Mesendoderm (in vitro differentiated cells): ENCODE measurements at regions not wholly inside any gene's neighbourhood (a gene's known extent, or its start where the extent isn't known, plus 50 kb on each side); places are given as distances from the start of the nearest gene placed in this dataset.

ENCODE experiments used
- DNase-seq: peaks from one replicate; pipeline ENCODE4 v3.0.0; 2013
- H2AK5ac ChIP-seq: 2 replicates; pipeline ENCODE4 v1.6.1; 2013; ENCODE audit warnings: low read length, inconsistent platforms
- H2BK120ac ChIP-seq: 2 replicates; pipeline ENCODE4 v1.6.1; 2013; ENCODE audit warnings: low read depth, mild to moderate bottlenecking, low read length, moderate library complexity, mixed read lengths
- H2BK15ac ChIP-seq: replicated peaks from 2 replicates; pipeline ENCODE4 v1.6.1; 2013; ENCODE audit warnings: low read depth, mild to moderate bottlenecking, moderate library complexity
- H2BK5ac ChIP-seq: 2 replicates; pipeline ENCODE4 v1.6.1; 2013; ENCODE audit warnings: low read length, inconsistent platforms
- H3K18ac ChIP-seq: 2 replicates; pipeline ENCODE4 v1.6.1; 2013; ENCODE audit warnings: mild to moderate bottlenecking, low read length, mixed read lengths
- H3K23ac ChIP-seq: one replicate; pipeline ENCODE4 v1.6.1; 2013; ENCODE audit warnings: low read length
- H3K27ac ChIP-seq: 2 replicates; pipeline ENCODE4 v1.5.1; 2013; ENCODE audit warnings: low read depth, mild to moderate bottlenecking, inconsistent platforms, low read length, moderate library complexity
- H3K27me3 ChIP-seq: 2 replicates; pipeline ENCODE4 v1.6.1; 2013; ENCODE audit warnings: low read length, control low read depth, mild to moderate bottlenecking, inconsistent platforms; ENCODE audit not compliant: insufficient read depth, poor library complexity
- H3K36me3 ChIP-seq: 2 replicates; pipeline ENCODE4 v1.6.1; 2013; ENCODE audit warnings: low read length, inconsistent platforms; ENCODE audit not compliant: control insufficient read depth, insufficient read depth
- H3K4ac ChIP-seq: one replicate; pipeline ENCODE4 v1.6.1; 2013; ENCODE audit warnings: low read depth, mild to moderate bottlenecking, low read length, moderate library complexity
- H3K4me1 ChIP-seq: 2 replicates; pipeline ENCODE4 v1.6.1; 2013; ENCODE audit warnings: low read depth, low read length, inconsistent platforms; ENCODE audit not compliant: control insufficient read depth
- H3K4me2 ChIP-seq: 2 replicates; pipeline ENCODE4 v1.6.1; 2013; ENCODE audit warnings: low read length
- H3K4me3 ChIP-seq: 2 replicates; pipeline ENCODE4 v1.5.1; 2013; ENCODE audit warnings: mild to moderate bottlenecking, low read length
- H3K56ac ChIP-seq: one replicate; pipeline ENCODE4 v1.6.1; 2013; ENCODE audit warnings: low read length
- H3K79me1 ChIP-seq: 2 replicates; pipeline ENCODE4 v1.6.1; 2013; ENCODE audit warnings: low read length, inconsistent platforms
- H3K79me2 ChIP-seq: 2 replicates; pipeline ENCODE4 v1.6.1; 2013; ENCODE audit warnings: mild to moderate bottlenecking, low read length; ENCODE audit not compliant: control insufficient read depth, insufficient read depth
- H3K9ac ChIP-seq: 2 replicates; pipeline ENCODE4 v1.6.1; 2013; ENCODE audit warnings: low read length, inconsistent platforms
- H4K5ac ChIP-seq: one replicate; pipeline ENCODE4 v1.6.1; 2013; ENCODE audit warnings: low read length
- H4K8ac ChIP-seq: one replicate; pipeline ENCODE4 v1.6.1; 2013; ENCODE audit warnings: low read depth, mild to moderate bottlenecking, control low read depth, low read length, moderate library complexity
- WGBS: extraction: QIAGEN DNeasy Blood & Tissue Kit; methylation state at CpG from one replicate; pipeline ENCODE4 v1.1.7; 2013; ENCODE audit warnings: low lambda C conversion rate, missing lambda C conversion rate; ENCODE audit not compliant: insufficient coverage; ENCODE audit errors: extremely low coverage; 5-methylcytosine and 5-hydroxymethylcytosine counted together

GRCh38 chr14:27916326-27916725, 850.3 kb upstream of the FOXG1 start:
- WGBS = no CpG with 5 or more reads among the region's 3 CpGs
- H3K27me3 ChIP-seq = no peaks in the 10 kb centered on the region
- no peak overlapping the region for H3K9ac ChIP-seq
- H2BK15ac ChIP-seq = no peak overlapping the region
- H3K27ac ChIP-seq = no peak overlapping the region
- H2BK120ac ChIP-seq = no peak overlapping the region
- H3K79me2 ChIP-seq = no peaks in the 10 kb centered on the region
- H2BK5ac ChIP-seq = no peak overlapping the region
- no peak overlapping the region for H2AK5ac ChIP-seq
- no peak overlapping the region for H3K4me2 ChIP-seq
- H3K36me3 ChIP-seq = no peaks in the 10 kb centered on the region
- no peaks in the 10 kb centered on the region for H3K79me1 ChIP-seq
- H4K8ac ChIP-seq = no peak overlapping the region
- no peak for DNase-seq
- H3K18ac ChIP-seq = no peak overlapping the region
- H4K5ac ChIP-seq = no peak overlapping the region
- H3K56ac ChIP-seq = no peak overlapping the region
- no peak overlapping the region for H3K23ac ChIP-seq
- no peak overlapping the region for H3K4me3 ChIP-seq
- no peaks in the 10 kb centered on the region for H3K4me1 ChIP-seq
- no peak overlapping the region for H3K4ac ChIP-seq

- H3K4ac ChIP-seq = no peak overlapping the region
- no peak overlapping the region for H4K5ac ChIP-seq
- H3K9ac ChIP-seq = no peak overlapping the region
- no peak overlapping the region for H3K18ac ChIP-seq
- H2BK5ac ChIP-seq = no peak overlapping the region
- no peak overlapping the region for H3K56ac ChIP-seq
- H2AK5ac ChIP-seq = no peak overlapping the region
- H3K4me2 ChIP-seq = no peak overlapping the region
- no peaks in the 10 kb centered on the region for H3K27me3 ChIP-seq
- peak; percentile 0 for DNase-seq
- H3K36me3 ChIP-seq = no peaks in the 10 kb centered on the region
- H3K4me1 ChIP-seq = no peaks in the 10 kb centered on the region
- H2BK15ac ChIP-seq = no peak overlapping the region
- H3K4me3 ChIP-seq = no peak overlapping the region
- no peaks in the 10 kb centered on the region for H3K79me1 ChIP-seq
- H3K27ac ChIP-seq = no peak overlapping the region
- WGBS = no CpG with 5 or more reads among the region's 3 CpGs
- H4K8ac ChIP-seq = no peak overlapping the region
- H3K79me2 ChIP-seq = no peaks in the 10 kb centered on the region
- H2BK120ac ChIP-seq = no peak overlapping the region
- no peak overlapping the region for H3K23ac ChIP-seq
Observed at GRCh38 chr14:27917896-27918295, 848.7 kb upstream of the FOXG1 start.

DNA sequence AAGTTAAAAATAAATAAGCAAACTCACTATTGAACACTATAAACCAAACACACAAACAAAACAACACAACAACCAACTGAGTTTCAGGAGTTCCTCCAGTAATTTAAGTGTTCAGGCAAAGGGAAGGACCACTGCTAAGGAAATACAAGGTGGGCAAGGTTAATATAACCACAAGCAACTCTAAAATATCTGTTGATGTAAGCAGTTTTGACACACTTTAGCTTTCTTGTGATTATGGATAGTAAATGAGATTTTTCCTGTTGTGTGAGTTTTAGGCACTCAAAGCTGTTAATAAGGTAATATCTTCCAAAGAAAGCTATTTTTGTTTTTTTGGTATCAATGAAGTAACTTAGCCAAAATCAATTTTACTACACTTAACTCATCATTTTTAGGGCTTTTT, 839.1 kb upstream of the FOXG1 start:
- Histone ChIP-seq H3K27me3 (no peaks in the 10 kb centered on the region), H3K9ac (no peak overlapping the region), H2BK15ac (no peak overlapping the region), H3K18ac (no peak overlapping the region), H4K5ac (no peak overlapping the region), H3K27ac (no peak overlapping the region), H4K8ac (no peak overlapping the region), H3K23ac (no peak overlapping the region), H3K4ac (no peak overlapping the region), H3K79me2 (no peaks in the 10 kb centered on the region), H3K4me2 (no peak overlapping the region), H2BK5ac (no peak overlapping the region), H3K56ac (no peak overlapping the region), H2BK120ac (no peak overlapping the region), H3K36me3 (no peaks in the 10 kb centered on the region), H3K4me3 (no peak overlapping the region), H3K79me1 (no peaks in the 10 kb centered on the region), H3K4me1 (no peaks in the 10 kb centered on the region), H2AK5ac (no peak overlapping the region)
- DNase-seq = no peak

- no peak overlapping the region for H4K5ac ChIP-seq
- H3K18ac ChIP-seq = no peak overlapping the region
- no peak overlapping the region for H3K4me3 ChIP-seq
- no peaks in the 10 kb centered on the region for H3K79me2 ChIP-seq
- H3K4me2 ChIP-seq = no peak overlapping the region
- no peaks in the 10 kb centered on the region for H3K4me1 ChIP-seq
- no peak overlapping the region for H3K23ac ChIP-seq
- no peak overlapping the region for H4K8ac ChIP-seq
- no peak overlapping the region for H3K9ac ChIP-seq
- H2AK5ac ChIP-seq = no peak overlapping the region
- H3K36me3 ChIP-seq = no peaks in the 10 kb centered on the region
- H3K27me3 ChIP-seq = no peaks in the 10 kb centered on the region
- H3K4ac ChIP-seq = no peak overlapping the region
- H3K27ac ChIP-seq = no peak overlapping the region
- no peak for DNase-seq
- no peak overlapping the region for H2BK120ac ChIP-seq
- no peaks in the 10 kb centered on the region for H3K79me1 ChIP-seq
- H2BK5ac ChIP-seq = no peak overlapping the region
- no peak overlapping the region for H2BK15ac ChIP-seq
- no CpG with 5 or more reads among the region's 1 CpG for WGBS
- H3K56ac ChIP-seq = no peak overlapping the region
Observed at GRCh38 chr14:27929797-27930347, 836.7 kb upstream of the FOXG1 start.

- no CpG with 5 or more reads among the region's 1 CpG for WGBS
Observed at GRCh38 chr14:27938392-27938791, 828.2 kb upstream of the FOXG1 start.

GRCh38 chr14:27945512-27945911, 821.1 kb upstream of the FOXG1 start:
- Histone ChIP-seq H2BK5ac (no peak overlapping the region), H2BK120ac (no peak overlapping the region), H3K18ac (no peak overlapping the region), H3K4ac (no peak overlapping the region), H2BK15ac (no peak overlapping the region), H4K8ac (no peak overlapping the region), H3K9ac (no peak overlapping the region), H3K27me3 (no peaks in the 10 kb centered on the region), H3K27ac (no peak overlapping the region), H3K36me3 (no peaks in the 10 kb centered on the region), H3K4me1 (no peaks in the 10 kb centered on the region), H4K5ac (no peak overlapping the region), H2AK5ac (no peak overlapping the region), H3K79me1 (no peaks in the 10 kb centered on the region), H3K4me2 (no peak overlapping the region), H3K4me3 (no peak overlapping the region), H3K79me2 (no peaks in the 10 kb centered on the region), H3K23ac (no peak overlapping the region), H3K56ac (no peak overlapping the region)
- no peak for DNase-seq
- whole genome bisulfite sequencing = no CpG with 5 or more reads among the region's 4 CpGs

More at GRCh38 chr14:27938392-27938791, 828.2 kb upstream of the FOXG1 start:
- DNase-seq = no peak
- Histone ChIP-seq H4K5ac (no peak overlapping the region), H2BK120ac (no peak overlapping the region), H2BK15ac (no peak overlapping the region), H3K4me2 (no peak overlapping the region), H2AK5ac (no peak overlapping the region), H3K18ac (no peak overlapping the region), H3K4me1 (no peaks in the 10 kb centered on the region), H3K79me1 (no peaks in the 10 kb centered on the region), H3K23ac (no peak overlapping the region), H4K8ac (no peak overlapping the region), H3K56ac (no peak overlapping the region), H3K27me3 (no peaks in the 10 kb centered on the region), H3K27ac (no peak overlapping the region), H3K4me3 (no peak overlapping the region), H3K79me2 (no peaks in the 10 kb centered on the region), H3K4ac (no peak overlapping the region), H3K9ac (no peak overlapping the region), H3K36me3 (no peaks in the 10 kb centered on the region), H2BK5ac (no peak overlapping the region)
